ENCODE measurements at regions not wholly inside any gene's neighbourhood (a gene's known extent, or its start where the extent isn't known, plus 50 kb on each side); places are given as distances from the start of the nearest gene placed in this dataset.

DNA sequence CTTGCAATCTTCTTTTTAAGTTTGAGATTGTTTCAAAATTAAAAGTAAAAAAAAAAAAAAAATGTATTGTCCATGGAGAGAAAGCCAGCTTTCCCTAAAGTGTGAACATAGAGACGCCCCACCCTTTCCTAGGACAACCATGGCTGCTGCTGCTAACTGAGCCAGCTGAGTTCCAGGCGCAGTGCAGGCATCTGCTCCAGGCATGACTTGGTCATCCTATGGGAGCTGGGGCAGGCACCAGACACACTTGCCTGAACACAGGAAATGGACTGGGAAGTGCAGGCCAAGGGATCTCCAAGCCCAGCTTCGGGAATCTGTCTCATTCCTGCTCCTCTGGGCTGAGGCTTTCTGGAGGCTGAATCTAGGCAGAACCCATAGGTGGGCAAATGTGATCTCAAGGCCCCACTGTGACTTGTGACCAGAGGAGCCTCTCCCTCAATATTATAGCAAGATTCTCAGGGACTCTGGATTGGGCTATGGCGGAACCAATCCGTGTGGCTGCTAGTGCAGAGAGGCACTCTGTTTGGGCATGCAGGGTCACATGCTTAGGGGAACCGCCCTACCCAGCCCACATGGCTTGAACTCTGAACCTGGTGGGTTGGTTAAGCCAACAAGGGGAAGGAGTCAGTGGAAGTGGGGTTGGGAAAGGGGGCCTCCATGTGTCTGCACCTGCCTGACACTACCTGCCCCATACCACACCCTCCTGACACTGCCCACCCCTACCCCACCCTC lies 138.2 kb upstream of the CST7 start:
- BruUV-seq (replicated peaks): no TSS peak
- Histone ChIP-seq H3K4me2 (ENCODE audit: insufficient read depth, low read length) (no peak overlapping the region), H3K79me2 (ENCODE audit: control insufficient read depth, insufficient read depth, low read length) (no peaks in the 10 kb centered on the region), H3K9me1 (replicated peaks; ENCODE audit: control insufficient read depth, extremely low read depth, insufficient read depth, low read length) (no peaks in the 10 kb centered on the region), H2AFZ (ENCODE audit: low read depth, low read length) (no peak overlapping the region), H3K4me1 (ENCODE audit: control insufficient read depth, extremely low read depth, insufficient read depth, low read length) (no peaks in the 10 kb centered on the region), H3K27ac (ENCODE audit: insufficient read depth, low read depth, low read length) (no peak overlapping the region), H3K27me3 (ENCODE audit: control insufficient read depth in 2 of 2, insufficient read depth in 2 of 2, low read length in 2 of 2) (no peaks in the 10 kb centered on the region), H3K36me3 (ENCODE audit: control insufficient read depth in 2 of 2, extremely low read depth in 1 of 2, insufficient read depth in 2 of 2, low read length in 2 of 2) (no peaks in the 10 kb centered on the region), H3K4me3 (replicated peaks in 1 of 3; ENCODE audit: insufficient read depth in 1 of 3, low read depth in 1 of 3, low read length in 3 of 3) (no peak overlapping the region), H3K9me3 (replicated peaks; ENCODE audit: control insufficient read depth, insufficient read depth, low read length) (peaks cover 2% of the 10 kb centered on the region), H4K20me1 (replicated peaks; ENCODE audit: control insufficient read depth, extremely low read depth, insufficient read depth, low read length) (no peaks in the 10 kb centered on the region), H3K9ac (replicated peaks; ENCODE audit: extremely low read depth, insufficient read depth, low read length) (no peak overlapping the region)
- POLR2A ChIA-PET: no interaction called here
- dilution Hi-C loops (cut with MboI; ENCODE audit: extremely low pct_ligation_motif_present, low sequenced_read_pairs) (no loop called here), intact Hi-C loops (cut with micrococcal nuclease) (no loop called here)
- CTCF ChIA-PET: no interaction called here
- no peak for DNase-seq (ENCODE audit: low read depth, low spot score)
- no peak for TF ChIP-seq POLR2A (IDR thresholded peaks at IDR 0.05; ENCODE audit: low read depth, low read length)
- no peak for TF ChIP-seq POLR2AphosphoS5 (IDR thresholded peaks at IDR 0.05; ENCODE audit: insufficient read depth, low read depth, low read length)
- no peak for FAIRE-seq

DNA sequence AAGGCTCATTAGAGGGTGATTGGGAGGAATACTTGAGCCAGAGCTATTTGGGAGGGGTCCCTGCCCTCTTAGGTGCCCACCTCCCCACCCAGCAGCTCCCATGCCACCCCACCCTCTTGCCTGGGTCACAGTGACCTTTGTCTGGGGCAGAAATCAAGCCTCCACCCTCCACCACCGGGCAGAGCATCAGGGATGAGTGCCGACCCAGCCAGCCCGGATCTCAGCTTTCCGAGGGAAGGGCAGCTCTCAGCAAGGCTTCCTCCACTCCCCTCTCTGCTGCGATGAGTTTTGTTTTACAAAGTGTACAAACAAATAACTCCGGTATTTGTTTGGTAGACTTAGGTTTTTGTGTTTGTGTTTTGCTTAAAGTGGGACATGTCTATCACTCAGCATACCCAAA lies 136.7 kb upstream of the CST7 start:
- no peak overlapping the region for H3K4me2 ChIP-seq (ENCODE audit: insufficient read depth, low read length)

More for the DNA sequence above, 136.7 kb upstream of the CST7 start:
- no peak for DNase-seq (ENCODE audit: low read depth, low spot score)
- POLR2A ChIA-PET: no interaction called here
- Histone ChIP-seq H3K36me3 (ENCODE audit: control insufficient read depth in 2 of 2, extremely low read depth in 1 of 2, insufficient read depth in 2 of 2, low read length in 2 of 2) (no peaks in the 10 kb centered on the region), H3K79me2 (ENCODE audit: control insufficient read depth, insufficient read depth, low read length) (no peaks in the 10 kb centered on the region), H3K4me1 (ENCODE audit: control insufficient read depth, extremely low read depth, insufficient read depth, low read length) (no peaks in the 10 kb centered on the region), H4K20me1 (replicated peaks; ENCODE audit: control insufficient read depth, extremely low read depth, insufficient read depth, low read length) (no peaks in the 10 kb centered on the region), H3K4me3 (replicated peaks in 1 of 3; ENCODE audit: insufficient read depth in 1 of 3, low read depth in 1 of 3, low read length in 3 of 3) (no peak overlapping the region), H3K9me3 (replicated peaks; ENCODE audit: control insufficient read depth, insufficient read depth, low read length) (peaks cover 2% of the 10 kb centered on the region), H3K9ac (replicated peaks; ENCODE audit: extremely low read depth, insufficient read depth, low read length) (no peak overlapping the region), H3K9me1 (replicated peaks; ENCODE audit: control insufficient read depth, extremely low read depth, insufficient read depth, low read length) (no peaks in the 10 kb centered on the region), H3K27ac (ENCODE audit: insufficient read depth, low read depth, low read length) (no peak overlapping the region), H2AFZ (ENCODE audit: low read depth, low read length) (no peak overlapping the region), H3K27me3 (ENCODE audit: control insufficient read depth in 2 of 2, insufficient read depth in 2 of 2, low read length in 2 of 2) (no peaks in the 10 kb centered on the region)
- CTCF ChIA-PET: no interaction called here
- TF ChIP-seq POLR2AphosphoS5 (IDR thresholded peaks at IDR 0.05; ENCODE audit: insufficient read depth, low read depth, low read length): no peak
- TF ChIP-seq EZH2 (IDR thresholded peaks at IDR 0.05; ENCODE audit: borderline replicate concordance, low read depth, low read length, severe bottlenecking): no peak
- TF ChIP-seq MYC (IDR thresholded peaks at IDR 0.05; ENCODE audit: low read depth, low read length): no peak
- TF ChIP-seq FOS (IDR thresholded peaks at IDR 0.05; ENCODE audit: borderline replicate concordance, insufficient read depth, low read length): no peak
- TF ChIP-seq JUN (IDR thresholded peaks at IDR 0.05; ENCODE audit: borderline replicate concordance, insufficient read depth, insufficient read length, low read depth): no peak
- FAIRE-seq: no peak
- intact Hi-C loops (cut with micrococcal nuclease): no loop called here
- BruUV-seq (replicated peaks): no TSS peak
- dilution Hi-C loops (cut with MboI; ENCODE audit: extremely low pct_ligation_motif_present, low sequenced_read_pairs): no loop called here

Measured in endothelial cell of umbilical vein (primary cell).